ENCODE measurements at regions not wholly inside any gene's neighbourhood (a gene's known extent, or its start where the extent isn't known, plus 50 kb on each side); places are given as distances from the start of the nearest gene placed in this dataset.
"Not testable (repeated sequence)": the region's sequence is repeated elsewhere in the genome, so short reads cannot be mapped to it uniquely, and the experiment has no call there.

- not testable (repeated sequence) for TF ChIP-seq EZH2 (IDR thresholded peaks at IDR 0.05; ENCODE audit: low read length, missing control alignments); CTCF (conservative IDR thresholded peaks at IDR 0.05 in 1 of 2, IDR thresholded peaks at IDR 0.05 in 1 of 2; ENCODE audit: low read depth in 1 of 2, low read length in 2 of 2)
These were observed 161.9 kb downstream of the C16orf95 start for GRCh38 chr16:87155315-87155714.
